Dedifferentiated amniotic fluid mesenchymal stem cell (primary cell): ENCODE measurements at regions not wholly inside any gene's neighbourhood (a gene's known extent, or its start where the extent isn't known, plus 50 kb on each side); places are given as distances from the start of the nearest gene placed in this dataset.

Experiments
- DNase-seq: peaks from one replicate; pipeline ENCODE4 v3.0.0-alpha.2; 2016; ENCODE audit errors: extremely low spot score

- DNase-seq, result no peak
Observed at GRCh38 chr9:117548556-117548955, 133.7 kb upstream of the ASTN2 start.

GRCh38 chr9:117547904-117548303 is 133.0 kb upstream of the ASTN2 start:
- no peak for DNase-seq

- DNase-seq, result no peak
Observed at GRCh38 chr9:117546894-117547678, 132.2 kb upstream of the ASTN2 start.

DNA sequence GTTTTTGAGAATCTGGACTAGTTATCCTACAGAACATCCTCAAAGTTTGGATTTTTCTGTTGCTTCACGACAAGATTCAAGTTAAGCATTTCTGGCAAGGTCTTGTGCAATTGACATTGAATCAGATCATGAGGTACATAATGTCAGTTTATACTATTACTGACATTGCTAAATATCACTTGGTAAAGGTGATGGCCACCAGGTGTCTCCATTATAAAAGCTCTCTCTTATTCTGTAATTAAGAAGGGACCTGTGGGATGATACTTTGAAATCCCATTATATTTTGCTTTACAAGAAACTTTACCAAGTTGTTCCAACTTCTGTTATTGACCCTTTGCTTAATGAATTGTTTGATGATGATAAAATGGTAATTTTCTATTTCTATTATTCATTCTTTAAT is 131.0 kb upstream of the ASTN2 start:
- no peak for DNase-seq

GRCh38 chr9:117543089-117543488 is 128.2 kb upstream of the ASTN2 start:
- no peak for DNase-seq

DNA sequence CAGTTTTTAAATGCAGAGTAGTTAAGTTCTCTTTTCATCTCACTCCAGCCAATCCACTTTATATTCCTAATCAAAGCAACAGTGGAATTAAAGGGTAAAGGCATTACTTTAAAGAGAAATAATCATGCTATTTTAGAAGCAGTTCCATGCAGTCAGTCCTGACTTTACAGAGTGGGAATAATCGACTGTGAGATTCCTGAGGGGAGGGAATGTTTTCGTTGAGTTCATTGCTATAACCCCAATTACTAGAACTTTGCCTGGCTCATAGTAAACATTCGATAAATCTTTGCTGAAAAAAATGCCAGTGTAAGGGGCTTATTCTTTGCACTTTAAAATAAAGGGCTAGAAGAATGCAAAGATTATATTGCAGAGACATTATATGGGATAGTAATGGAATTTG is 127.2 kb upstream of the ASTN2 start:
- no peak for DNase-seq

DNA sequence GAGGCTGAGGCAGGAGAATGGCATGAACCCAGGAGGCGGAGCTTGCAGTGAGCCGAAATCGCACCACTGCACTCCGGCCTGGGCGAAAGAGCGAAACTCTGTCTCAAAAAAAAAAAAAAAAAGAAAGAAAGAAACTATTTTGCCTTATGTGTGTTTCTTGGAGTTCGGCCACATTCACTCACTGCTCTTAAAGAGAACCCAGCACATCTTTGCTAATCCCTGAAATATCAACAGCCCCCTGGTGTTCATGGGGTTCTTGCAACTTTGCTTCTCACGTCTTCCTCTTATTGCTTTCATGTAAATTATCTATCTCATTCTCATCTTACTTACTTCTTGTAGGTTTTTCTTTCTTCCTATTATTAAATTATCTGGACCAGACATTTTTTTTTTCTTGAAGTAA is 126.3 kb upstream of the ASTN2 start:
- DNase-seq, result no peak

DNA sequence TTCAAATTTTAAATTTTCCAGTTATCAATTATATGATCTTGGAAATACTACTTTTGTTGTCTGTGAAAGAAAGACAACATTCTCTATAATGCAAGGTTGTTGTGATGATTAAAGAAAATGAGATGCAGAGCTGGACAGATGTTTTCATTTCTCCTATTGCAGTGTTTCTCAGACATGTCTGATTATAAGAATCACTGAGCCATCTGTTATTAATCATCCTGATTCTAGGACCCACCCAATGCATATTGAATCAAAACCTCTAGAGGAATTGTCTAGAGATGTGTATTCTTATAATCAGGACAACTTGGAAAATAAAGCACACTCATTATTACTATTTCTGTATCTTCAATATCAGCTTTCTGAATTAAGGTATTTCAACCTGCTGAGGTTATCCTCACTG is 121.1 kb upstream of the ASTN2 start:
- DNase-seq, result no peak

GRCh38 chr9:117535434-117535833 is 120.6 kb upstream of the ASTN2 start:
- DNase-seq, result no peak

DNA sequence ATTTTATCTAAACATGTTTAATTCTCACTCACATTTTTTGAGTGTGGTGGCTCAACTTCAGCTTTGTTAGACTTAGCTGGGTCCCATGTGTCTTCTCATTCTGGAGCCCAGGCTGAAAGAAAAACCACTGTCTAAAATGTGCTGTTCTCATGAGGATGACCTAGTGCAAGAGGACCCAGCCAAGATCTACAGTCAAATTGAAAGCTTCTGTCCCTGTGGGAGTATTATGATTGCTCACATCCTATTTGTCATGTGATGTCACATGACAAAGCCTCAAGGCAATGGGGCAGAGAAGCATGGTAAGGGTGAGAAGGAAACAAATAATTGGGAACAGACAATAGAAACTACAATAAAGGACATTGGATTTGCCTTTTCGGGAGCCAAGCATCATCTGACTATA is 113.4 kb upstream of the ASTN2 start:
- no peak for DNase-seq

GRCh38 chr9:117526674-117527073 is 111.8 kb upstream of the ASTN2 start:
- no peak for DNase-seq

- DNase-seq, result no peak
Observed at GRCh38 chr9:117523531-117524153, 108.8 kb upstream of the ASTN2 start.

GRCh38 chr9:117521293-117521692 is 106.4 kb upstream of the ASTN2 start:
- DNase-seq, result no peak

DNA sequence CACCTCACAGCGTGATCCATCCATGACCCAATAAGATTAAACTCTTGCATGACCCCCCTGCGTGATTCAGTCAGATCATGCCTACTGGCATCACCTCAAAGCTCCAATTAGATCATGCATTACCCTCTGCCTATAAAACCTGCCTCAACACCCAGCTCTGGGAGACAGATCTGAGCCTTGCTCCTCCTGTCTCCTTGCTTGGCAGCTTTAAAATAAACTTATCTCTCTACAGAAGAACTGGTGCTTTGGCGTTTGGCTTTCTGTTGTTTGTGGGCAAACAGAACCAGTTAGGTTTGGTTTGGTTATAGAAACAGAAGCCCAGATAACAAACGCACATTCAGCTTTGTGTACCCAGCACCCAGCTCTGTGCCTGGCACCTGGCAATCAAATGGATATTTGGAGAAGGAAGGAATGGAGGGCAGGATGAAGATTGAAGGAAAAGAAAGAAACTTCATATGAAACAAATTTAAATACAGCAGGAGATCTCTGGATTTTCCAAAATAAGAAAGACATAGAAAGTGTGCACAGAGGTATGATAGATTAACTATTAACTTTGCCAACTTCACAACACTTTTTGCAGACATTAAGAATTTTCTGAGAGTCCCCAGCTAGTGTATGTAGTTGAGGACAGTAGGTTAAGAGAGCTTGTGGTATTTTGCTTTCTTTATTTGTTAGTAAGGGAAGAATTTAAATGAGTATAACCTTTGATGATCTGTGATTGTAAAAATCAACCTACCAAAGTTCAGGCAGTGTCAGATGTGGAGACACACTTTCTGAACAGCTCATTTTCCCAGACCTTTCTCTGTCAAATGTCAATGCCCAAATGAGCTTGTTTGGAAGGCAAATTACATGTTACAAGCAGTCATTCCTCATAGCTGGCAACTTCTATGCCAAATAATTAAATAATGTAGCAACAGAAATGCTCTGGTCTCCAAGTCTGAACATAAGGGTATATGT is 102.1 kb upstream of the ASTN2 start:
- DNase-seq, result no peak

DNA sequence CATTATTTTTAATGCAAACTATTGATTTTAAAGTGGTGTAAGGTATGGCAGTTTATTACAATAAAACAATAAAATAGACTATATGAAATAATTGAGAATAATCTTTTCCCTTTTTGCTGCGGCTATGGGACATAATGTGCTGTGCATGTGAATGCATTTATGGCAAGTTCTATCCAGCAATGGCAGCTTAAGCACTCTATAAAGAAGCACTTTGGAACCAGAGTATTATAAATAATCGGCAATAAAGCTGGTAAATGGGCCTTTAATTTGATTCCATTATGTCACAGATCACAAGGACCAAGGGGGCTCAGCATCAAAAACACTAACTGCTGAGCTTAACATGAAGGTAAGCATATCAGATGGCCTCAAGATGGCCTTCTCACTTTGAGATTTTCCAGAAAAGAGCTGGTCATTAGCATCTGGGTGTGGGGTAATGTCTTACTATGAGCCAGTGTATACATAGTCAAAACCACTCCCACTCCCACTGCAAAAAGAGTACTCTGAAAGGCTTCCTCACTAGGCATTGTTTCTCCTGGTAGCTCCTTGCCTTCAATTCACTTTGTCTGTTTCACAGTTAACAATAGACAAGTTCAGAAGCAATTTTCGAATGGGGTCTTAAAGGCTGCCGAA is 97.1 kb upstream of the ASTN2 start:
- DNase-seq, result no peak

- no peak for DNase-seq
Observed at GRCh38 chr9:117496307-117496706, 81.5 kb upstream of the ASTN2 start.

- no peak for DNase-seq
Observed at GRCh38 chr9:117494401-117495090, 79.7 kb upstream of the ASTN2 start.

DNA sequence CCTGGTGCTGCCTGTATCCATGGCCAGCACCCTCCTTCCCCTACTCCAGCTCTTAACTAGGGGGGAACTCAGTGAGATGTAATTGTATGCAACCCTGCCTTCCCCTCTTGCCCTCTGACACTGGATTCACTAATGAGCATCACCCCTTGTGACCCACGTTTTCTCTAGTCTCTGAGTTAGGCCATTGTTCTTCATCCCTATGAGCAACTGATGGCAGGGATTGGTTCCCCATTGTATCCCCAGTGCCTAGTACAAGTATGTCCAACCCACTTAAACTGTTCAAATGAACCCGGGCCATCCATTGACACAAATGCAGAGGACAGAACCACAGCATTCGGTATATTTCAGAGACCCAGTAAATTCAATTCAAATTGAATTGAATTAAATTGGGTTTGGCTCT is 77.6 kb upstream of the ASTN2 start:
- no peak for DNase-seq

DNA sequence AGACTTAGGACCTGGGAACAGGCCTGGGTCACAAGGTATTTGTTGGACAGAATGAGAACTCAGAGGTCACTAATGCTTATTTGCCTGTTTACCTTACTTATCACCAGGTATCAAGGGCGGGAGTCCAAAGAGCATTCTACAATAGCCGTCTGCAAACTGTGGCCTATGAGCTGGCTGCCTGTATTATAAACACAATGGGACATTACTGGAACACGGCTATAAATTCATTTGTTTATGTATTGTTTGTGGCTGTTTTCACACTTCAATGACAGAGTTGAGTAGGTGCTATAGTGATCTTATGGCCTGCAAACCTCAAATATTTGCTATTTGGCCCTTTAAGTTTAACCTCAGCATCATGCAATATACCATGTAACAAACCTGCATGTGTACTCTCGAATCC is 76.6 kb upstream of the ASTN2 start:
- DNase-seq, result no peak

- DNase-seq, result no peak
Observed at GRCh38 chr9:117490199-117490598, 75.3 kb upstream of the ASTN2 start.

- no peak for DNase-seq
Observed at GRCh38 chr9:117488659-117489058, 73.8 kb upstream of the ASTN2 start.
